GM12873 (cell line): ENCODE measurements at regions not wholly inside any gene's neighbourhood (a gene's known extent, or its start where the extent isn't known, plus 50 kb on each side); places are given as distances from the start of the nearest gene placed in this dataset.

Experiments
- CTCF ChIP-seq: IDR thresholded peaks from 2 replicates; pipeline ENCODE4 v1.5.1; 2012; ENCODE audit warnings: low read depth, mild to moderate bottlenecking, moderate library complexity, low read length, control low read depth; ENCODE audit not compliant: insufficient read depth; ENCODE audit errors: missing control alignments

GRCh38 chr13:107244241-107244640 is 676.3 kb upstream of the ARGLU1 start:
- TF ChIP-seq CTCF, result no peak

GRCh38 chr13:107242138-107242537 is 674.2 kb upstream of the ARGLU1 start:
- TF ChIP-seq CTCF, result no peak

GRCh38 chr13:107241381-107241780 is 673.4 kb upstream of the ARGLU1 start:
- no peak for TF ChIP-seq CTCF

- no peak for TF ChIP-seq CTCF
Observed at GRCh38 chr13:107239213-107239612, 671.3 kb upstream of the ARGLU1 start.

- no peak for TF ChIP-seq CTCF
Observed at GRCh38 chr13:107238262-107238981, 670.5 kb upstream of the ARGLU1 start.

GRCh38 chr13:107234319-107235073 is 666.6 kb upstream of the ARGLU1 start:
- no peak for TF ChIP-seq CTCF

GRCh38 chr13:107233541-107233940 is 665.6 kb upstream of the ARGLU1 start:
- TF ChIP-seq CTCF, result no peak
